ENCODE measurements at regions not wholly inside any gene's neighbourhood (a gene's known extent, or its start where the extent isn't known, plus 50 kb on each side); places are given as distances from the start of the nearest gene placed in this dataset.

- WGBS, 2 donors: 29 to 32% methylated on average over 2 of the region's 2 CpGs
- intact Hi-C loops (cut with DNase I): no loop called here
- ATAC-seq (ENCODE audit: low FRiP score) (no peak), DNase-seq (no peak)
- Histone ChIP-seq H3K27me3 (ENCODE audit: control insufficient read depth in 1 of 2, insufficient read depth in 2 of 2, low read length in 1 of 2) (no peaks in the 10 kb centered on the region), H3K9me3 (ENCODE audit: control insufficient read depth, low read length) (no peaks in the 10 kb centered on the region), H3K36me3 (ENCODE audit: control insufficient read depth in 1 of 2, insufficient read depth in 2 of 2, low read length in 1 of 2) (no peaks in the 10 kb centered on the region), H3K4me1 (ENCODE audit: control insufficient read depth in 1 of 2, insufficient read depth in 2 of 2, low read length in 2 of 2) (no peaks in the 10 kb centered on the region), H3K27ac (ENCODE audit: low read depth in 1 of 2, low read length in 2 of 2) (no peak overlapping the region), H3K4me3 (ENCODE audit: low read length in 2 of 2) (no peak overlapping the region)
These were observed 95.1 kb downstream of the NMUR2 start for GRCh38 chr5:152309926-152310450.

- no peak overlapping the region for H3K27ac ChIP-seq (ENCODE audit: low read depth in 1 of 2, low read length in 2 of 2)
- no peaks in the 10 kb centered on the region for H3K4me1 ChIP-seq (ENCODE audit: control insufficient read depth in 1 of 2, insufficient read depth in 2 of 2, low read length in 2 of 2)
- WGBS, 2 donors: 90 to 91% methylated on average over 2 of the region's 2 CpGs
- no peaks in the 10 kb centered on the region for H3K9me3 ChIP-seq (ENCODE audit: control insufficient read depth, low read length)
- ATAC-seq (ENCODE audit: low FRiP score) (no peak), DNase-seq (no peak)
- H3K27me3 ChIP-seq (ENCODE audit: control insufficient read depth in 1 of 2, insufficient read depth in 2 of 2, low read length in 1 of 2): no peaks in the 10 kb centered on the region
- H3K4me3 ChIP-seq (ENCODE audit: low read length in 2 of 2): no peak overlapping the region
- intact Hi-C loops (cut with DNase I): no loop called here
- H3K36me3 ChIP-seq (ENCODE audit: control insufficient read depth in 1 of 2, insufficient read depth in 2 of 2, low read length in 1 of 2): no peaks in the 10 kb centered on the region
These were observed 98.7 kb downstream of the NMUR2 start for GRCh38 chr5:152306386-152306785.

GRCh38 chr5:152305525-152305924 is 99.6 kb downstream of the NMUR2 start:
- WGBS, 2 donors: 77 to 92% methylated on average over 3 of the region's 3 CpGs

GRCh38 chr5:152303841-152304240 is 101.2 kb downstream of the NMUR2 start:
- peaks cover 0 to 4% of the 10 kb centered on the region in 2 donors for H3K4me1 ChIP-seq (ENCODE audit: control insufficient read depth in 1 of 2, insufficient read depth in 2 of 2, low read length in 2 of 2)
- intact Hi-C loops (cut with DNase I): no loop called here
- DNase-seq (no peak), ATAC-seq (ENCODE audit: low FRiP score) (no peak)
- no peaks in the 10 kb centered on the region for H3K36me3 ChIP-seq (ENCODE audit: control insufficient read depth in 1 of 2, insufficient read depth in 2 of 2, low read length in 1 of 2)
- no peaks in the 10 kb centered on the region for H3K9me3 ChIP-seq (ENCODE audit: control insufficient read depth, low read length)
- no peak overlapping the region for H3K4me3 ChIP-seq (ENCODE audit: low read length in 2 of 2)
- H3K27me3 ChIP-seq (ENCODE audit: control insufficient read depth in 1 of 2, insufficient read depth in 2 of 2, low read length in 1 of 2): no peaks in the 10 kb centered on the region
- no peak overlapping the region for H3K27ac ChIP-seq (ENCODE audit: low read depth in 1 of 2, low read length in 2 of 2)

More at GRCh38 chr5:152305525-152305924, 99.6 kb downstream of the NMUR2 start:
- H3K27me3 ChIP-seq (ENCODE audit: control insufficient read depth in 1 of 2, insufficient read depth in 2 of 2, low read length in 1 of 2): no peaks in the 10 kb centered on the region
- peaks cover 0 to 2% of the 10 kb centered on the region in 2 donors for H3K4me1 ChIP-seq (ENCODE audit: control insufficient read depth in 1 of 2, insufficient read depth in 2 of 2, low read length in 2 of 2)
- H3K36me3 ChIP-seq (ENCODE audit: control insufficient read depth in 1 of 2, insufficient read depth in 2 of 2, low read length in 1 of 2): no peaks in the 10 kb centered on the region
- DNase-seq (no peak), ATAC-seq (ENCODE audit: low FRiP score) (no peak)
- H3K9me3 ChIP-seq (ENCODE audit: control insufficient read depth, low read length): no peaks in the 10 kb centered on the region
- no peak overlapping the region for H3K4me3 ChIP-seq (ENCODE audit: low read length in 2 of 2)
- H3K27ac ChIP-seq (ENCODE audit: low read depth in 1 of 2, low read length in 2 of 2): no peak overlapping the region
- intact Hi-C loops (cut with DNase I): no loop called here

- H3K27ac ChIP-seq (ENCODE audit: low read depth in 1 of 2, low read length in 2 of 2): no peak overlapping the region
- H3K36me3 ChIP-seq (ENCODE audit: control insufficient read depth in 1 of 2, insufficient read depth in 2 of 2, low read length in 1 of 2): no peaks in the 10 kb centered on the region
- intact Hi-C loops (cut with DNase I): no loop called here
- H3K4me1 ChIP-seq (ENCODE audit: control insufficient read depth in 1 of 2, insufficient read depth in 2 of 2, low read length in 2 of 2): peaks cover 0 to 4% of the 10 kb centered on the region in 2 donors
- DNase-seq (no peak), ATAC-seq (ENCODE audit: low FRiP score) (no peak)
- H3K4me3 ChIP-seq (ENCODE audit: low read length in 2 of 2): no peak overlapping the region
- no peaks in the 10 kb centered on the region for H3K27me3 ChIP-seq (ENCODE audit: control insufficient read depth in 1 of 2, insufficient read depth in 2 of 2, low read length in 1 of 2)
- H3K9me3 ChIP-seq (ENCODE audit: control insufficient read depth, low read length): no peaks in the 10 kb centered on the region
These were observed 107.2 kb downstream of the NMUR2 start for GRCh38 chr5:152297866-152298265.

- intact Hi-C loops (cut with DNase I): no loop called here
These were observed 111.9 kb downstream of the NMUR2 start for GRCh38 chr5:152293189-152293588.

GRCh38 chr5:152290181-152290580 is 114.9 kb downstream of the NMUR2 start:
- Histone ChIP-seq H3K27ac (ENCODE audit: low read depth in 1 of 2, low read length in 2 of 2) (no peak overlapping the region), H3K36me3 (ENCODE audit: control insufficient read depth in 1 of 2, insufficient read depth in 2 of 2, low read length in 1 of 2) (no peaks in the 10 kb centered on the region), H3K27me3 (ENCODE audit: control insufficient read depth in 1 of 2, insufficient read depth in 2 of 2, low read length in 1 of 2) (no peaks in the 10 kb centered on the region), H3K4me3 (ENCODE audit: low read length in 2 of 2) (no peak overlapping the region), H3K9me3 (ENCODE audit: control insufficient read depth, low read length) (no peaks in the 10 kb centered on the region), H3K4me1 (ENCODE audit: control insufficient read depth in 1 of 2, insufficient read depth in 2 of 2, low read length in 2 of 2) (peaks cover 0 to 5% of the 10 kb centered on the region in 2 donors)
- WGBS, 2 donors: 54 to 63% methylated on average over 5 of the region's 5 CpGs
- ATAC-seq (ENCODE audit: low FRiP score) (no peak), DNase-seq (no peak)
- intact Hi-C loops (cut with DNase I): no loop called here

More at GRCh38 chr5:152293189-152293588, 111.9 kb downstream of the NMUR2 start:
- no peaks in the 10 kb centered on the region for H3K36me3 ChIP-seq (ENCODE audit: control insufficient read depth in 1 of 2, insufficient read depth in 2 of 2, low read length in 1 of 2)
- 75 to 81% methylated on average over 2 of the region's 2 CpGs for WGBS, 2 donors
- no peaks in the 10 kb centered on the region for H3K9me3 ChIP-seq (ENCODE audit: control insufficient read depth, low read length)
- no peak overlapping the region for H3K4me3 ChIP-seq (ENCODE audit: low read length in 2 of 2)
- ATAC-seq (ENCODE audit: low FRiP score) (no peak), DNase-seq (no peak)
- H3K4me1 ChIP-seq (ENCODE audit: control insufficient read depth in 1 of 2, insufficient read depth in 2 of 2, low read length in 2 of 2): peaks cover 0 to 5% of the 10 kb centered on the region in 2 donors
- no peaks in the 10 kb centered on the region for H3K27me3 ChIP-seq (ENCODE audit: control insufficient read depth in 1 of 2, insufficient read depth in 2 of 2, low read length in 1 of 2)
- no peak overlapping the region for H3K27ac ChIP-seq (ENCODE audit: low read depth in 1 of 2, low read length in 2 of 2)

- Histone ChIP-seq H3K4me3 (ENCODE audit: low read length in 2 of 2) (no peak overlapping the region), H3K4me1 (ENCODE audit: control insufficient read depth in 1 of 2, insufficient read depth in 2 of 2, low read length in 2 of 2) (peaks cover 0 to 5% of the 10 kb centered on the region in 2 donors), H3K36me3 (ENCODE audit: control insufficient read depth in 1 of 2, insufficient read depth in 2 of 2, low read length in 1 of 2) (no peaks in the 10 kb centered on the region), H3K27ac (ENCODE audit: low read depth in 1 of 2, low read length in 2 of 2) (peak overlapping the region in 1 of 2 donors; percentile 68), H3K9me3 (ENCODE audit: control insufficient read depth, low read length) (no peaks in the 10 kb centered on the region), H3K27me3 (ENCODE audit: control insufficient read depth in 1 of 2, insufficient read depth in 2 of 2, low read length in 1 of 2) (no peaks in the 10 kb centered on the region)
- DNase-seq (no peak), ATAC-seq (ENCODE audit: low FRiP score) (peak; percentile 41)
- intact Hi-C loops (cut with DNase I): no loop called here
- 31% methylated on average over 3 of the region's 3 CpGs for WGBS, 2 donors
These were observed 116.0 kb downstream of the NMUR2 start for GRCh38 chr5:152288917-152289595.

- Histone ChIP-seq H3K4me3 (ENCODE audit: low read length in 2 of 2) (no peak overlapping the region), H3K27ac (ENCODE audit: low read depth in 1 of 2, low read length in 2 of 2) (peak overlapping the region in 1 of 2 donors; percentile 2), H3K36me3 (ENCODE audit: control insufficient read depth in 1 of 2, insufficient read depth in 2 of 2, low read length in 1 of 2) (no peaks in the 10 kb centered on the region), H3K27me3 (ENCODE audit: control insufficient read depth in 1 of 2, insufficient read depth in 2 of 2, low read length in 1 of 2) (no peaks in the 10 kb centered on the region), H3K9me3 (ENCODE audit: control insufficient read depth, low read length) (no peaks in the 10 kb centered on the region), H3K4me1 (ENCODE audit: control insufficient read depth in 1 of 2, insufficient read depth in 2 of 2, low read length in 2 of 2) (peaks cover 0 to 5% of the 10 kb centered on the region in 2 donors)
- intact Hi-C loops (cut with DNase I): no loop called here
- DNase-seq (peak; percentile 77 to 83), ATAC-seq (ENCODE audit: low FRiP score) (peak; percentile 73)
- WGBS, 2 donors: 1 to 6% methylated on average over 6 of the region's 6 CpGs
These were observed 116.6 kb downstream of the NMUR2 start for GRCh38 chr5:152288499-152288898.
